Natural killer cell (primary cell): ENCODE measurements at regions not wholly inside any gene's neighbourhood (a gene's known extent, or its start where the extent isn't known, plus 50 kb on each side); places are given as distances from the start of the nearest gene placed in this dataset.

Experiments used
- ATAC-seq, 3 donors: fragments of 150-1000 bp in 2 of 3; fragments of 200-7000 bp in 1 of 3; cut with Tn5 transposase; 1 replicate in 1 of 3; 2 replicates in 2 of 3; pipeline ENCODE4 v1.10.0; 2021; ENCODE audit warnings: mild to moderate bottlenecking in 2 of 3, moderate library complexity in 2 of 3
- DNase-seq, 2 donors: peaks; one replicate each; pipeline versions ENCODE4 v3.0.0 to v3.0.0-alpha.2; 2013 to 2021; ENCODE audit warnings: mixed read lengths in 1 of 2
- H3K27ac ChIP-seq: one replicate; pipeline ENCODE4 v1.5.1; 2013; ENCODE audit warnings: mild to moderate bottlenecking, low read length
- H3K27me3 ChIP-seq: one replicate; pipeline ENCODE4 v1.6.1; 2013; ENCODE audit warnings: low read length; ENCODE audit not compliant: control insufficient read depth, insufficient read depth
- H3K36me3 ChIP-seq: one replicate; pipeline ENCODE4 v1.6.1; 2013; ENCODE audit warnings: low read length; ENCODE audit not compliant: control insufficient read depth, insufficient read depth
- H3K4me1 ChIP-seq: one replicate; pipeline ENCODE4 v1.6.1; 2013; ENCODE audit warnings: low read length; ENCODE audit not compliant: control insufficient read depth, insufficient read depth
- H3K4me3 ChIP-seq: one replicate; pipeline ENCODE4 v1.5.1; 2013; ENCODE audit warnings: low read length
- H3K9me3 ChIP-seq: one replicate; pipeline ENCODE4 v1.6.1; 2013; ENCODE audit warnings: low read length; ENCODE audit not compliant: control insufficient read depth, insufficient read depth
- H3K27ac Mint-ChIP-seq, 2 donors: one replicate each; pipeline ENCODE4 v1.8.0; 2022; ENCODE audit warnings: mild to moderate bottlenecking in 2 of 2, mixed read lengths in 2 of 2, moderate library complexity in 1 of 2
- H3K27me3 Mint-ChIP-seq, 2 donors: one replicate each; pipeline ENCODE4 v1.8.0; 2022; ENCODE audit warnings: low read depth in 2 of 2, mixed read lengths in 2 of 2
- H3K36me3 Mint-ChIP-seq: one replicate; pipeline ENCODE4 v1.8.0; 2022; ENCODE audit warnings: mixed read lengths
- H3K4me1 Mint-ChIP-seq, 2 donors: one replicate each; pipeline ENCODE4 v1.8.0; 2022; ENCODE audit warnings: mixed read lengths in 2 of 2
- H3K4me3 Mint-ChIP-seq: one replicate; pipeline ENCODE4 v1.8.0; 2022; ENCODE audit warnings: mild to moderate bottlenecking, moderate library complexity, mixed read lengths
- H3K9me3 Mint-ChIP-seq, 2 donors: one replicate each; pipeline ENCODE4 v1.8.0; 2022; ENCODE audit warnings: mixed read lengths in 2 of 2
- WGBS: methylation state at CpG from one replicate; pipeline ENCODE4 v1.1.7; 2013; ENCODE audit warnings: missing lambda C conversion rate; ENCODE audit not compliant: insufficient coverage; 5-methylcytosine and 5-hydroxymethylcytosine counted together
- intact Hi-C: fragments of 100-400 bp; cut with micrococcal nuclease; formaldehyde crosslinking; loops from one replicate; pipeline ENCODE4 v1.14.2; 2022
- TF ChIP-seq, protein P1 (sequence below): fragments of 200-600 bp; IDR thresholded peaks from one replicate; pipeline ENCODE4 v1.8.0; 2022; ENCODE audit warnings: antibody characterized with exemption

DNA sequence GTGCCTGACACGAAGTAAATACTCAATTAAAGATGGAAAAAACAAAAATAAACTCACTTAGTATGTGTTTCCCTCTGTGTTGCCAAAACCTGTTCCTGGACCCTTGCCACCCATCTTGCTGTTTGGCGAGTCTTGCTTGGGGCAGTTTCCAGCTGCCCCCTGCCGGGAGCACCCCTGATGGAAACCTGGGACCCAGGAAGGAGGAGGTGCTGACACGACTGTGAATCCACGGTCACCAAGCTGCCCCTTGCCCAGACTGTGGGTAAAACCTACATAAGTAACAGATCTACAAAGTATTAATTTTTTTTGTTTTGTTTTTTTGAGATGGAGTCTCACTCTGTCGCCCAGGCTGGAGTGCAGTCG lies 50.1 kb upstream of the SIAH1 start:
- Histone ChIP-seq H3K27ac (no peak overlapping the region), H3K36me3 (no peaks in the 10 kb centered on the region)

More for the DNA sequence above, 50.1 kb upstream of the SIAH1 start:
- intact Hi-C loops = no loop called here
- 90% methylated on average over 7 of the region's 7 CpGs for WGBS
- TF ChIP-seq, protein P1, sequence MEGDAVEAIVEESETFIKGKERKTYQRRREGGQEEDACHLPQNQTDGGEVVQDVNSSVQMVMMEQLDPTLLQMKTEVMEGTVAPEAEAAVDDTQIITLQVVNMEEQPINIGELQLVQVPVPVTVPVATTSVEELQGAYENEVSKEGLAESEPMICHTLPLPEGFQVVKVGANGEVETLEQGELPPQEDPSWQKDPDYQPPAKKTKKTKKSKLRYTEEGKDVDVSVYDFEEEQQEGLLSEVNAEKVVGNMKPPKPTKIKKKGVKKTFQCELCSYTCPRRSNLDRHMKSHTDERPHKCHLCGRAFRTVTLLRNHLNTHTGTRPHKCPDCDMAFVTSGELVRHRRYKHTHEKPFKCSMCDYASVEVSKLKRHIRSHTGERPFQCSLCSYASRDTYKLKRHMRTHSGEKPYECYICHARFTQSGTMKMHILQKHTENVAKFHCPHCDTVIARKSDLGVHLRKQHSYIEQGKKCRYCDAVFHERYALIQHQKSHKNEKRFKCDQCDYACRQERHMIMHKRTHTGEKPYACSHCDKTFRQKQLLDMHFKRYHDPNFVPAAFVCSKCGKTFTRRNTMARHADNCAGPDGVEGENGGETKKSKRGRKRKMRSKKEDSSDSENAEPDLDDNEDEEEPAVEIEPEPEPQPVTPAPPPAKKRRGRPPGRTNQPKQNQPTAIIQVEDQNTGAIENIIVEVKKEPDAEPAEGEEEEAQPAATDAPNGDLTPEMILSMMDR = no peak
- Mint-ChIP-seq H3K4me1 (peaks cover 0 to 10% of the 10 kb centered on the region in 2 donors), H3K9me3 (no peaks in the 10 kb centered on the region), H3K27ac (no peak overlapping the region), H3K36me3 (no peaks in the 10 kb centered on the region), H3K27me3 (no peaks in the 10 kb centered on the region), H3K4me3 (no peak overlapping the region)
- Histone ChIP-seq H3K9me3 (no peaks in the 10 kb centered on the region), H3K4me3 (no peak overlapping the region), H3K27me3 (no peaks in the 10 kb centered on the region), H3K4me1 (peaks cover 16% of the 10 kb centered on the region)
- DNase-seq (no peak), ATAC-seq (no peak)
